TTC549 (cell line): ENCODE measurements at regions not wholly inside any gene's neighbourhood (a gene's known extent, or its start where the extent isn't known, plus 50 kb on each side); places are given as distances from the start of the nearest gene placed in this dataset.

ENCODE experiments used
- FAIRE-seq: peaks from 2 replicates; lab custom pipeline; 2012; peaks lifted over from hg19 to GRCh38; lab: Jason Lieb, UNC

GRCh38 chr12:4858386-4858785 lies 51.3 kb upstream of the KCNA1 start:
- FAIRE-seq, result no peak

DNA sequence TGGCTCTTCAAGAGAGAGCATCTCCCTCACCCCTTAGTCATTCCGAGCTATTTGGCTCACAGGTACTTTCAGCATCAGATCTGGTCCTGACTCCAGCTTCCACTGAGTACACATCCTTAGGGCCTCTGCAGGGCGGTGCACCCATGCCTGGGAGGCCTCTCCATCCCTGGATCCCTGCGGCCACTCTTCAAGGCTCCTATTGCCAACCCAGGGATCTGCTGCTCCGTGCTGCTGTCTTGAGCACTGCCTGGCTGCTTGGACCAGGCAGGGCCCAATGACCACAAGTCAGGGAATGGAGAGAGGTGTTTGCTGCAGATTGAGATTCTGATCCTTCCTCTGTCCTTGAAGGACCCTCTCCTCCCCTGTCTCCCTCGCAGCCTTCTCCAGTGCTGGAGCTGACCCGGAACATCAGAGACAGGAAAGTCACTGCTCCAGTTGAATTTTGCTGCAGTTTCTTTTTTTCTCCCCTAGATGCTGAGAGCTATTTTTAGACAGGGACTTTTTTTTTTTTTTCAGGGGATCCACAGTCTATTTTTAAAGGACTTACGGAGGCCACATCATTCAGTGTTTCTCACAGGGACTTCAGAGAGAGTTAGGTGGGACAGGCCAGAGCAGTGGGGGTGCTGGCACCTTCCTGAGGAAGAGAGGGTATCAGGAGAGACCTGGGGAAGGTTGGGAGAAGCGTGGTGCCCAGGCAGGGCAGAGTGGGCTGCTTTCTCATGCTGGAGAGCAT lies 50.1 kb upstream of the KCNA1 start:
- no peak for FAIRE-seq
